Loucy (cell line): ENCODE measurements at regions not wholly inside any gene's neighbourhood (a gene's known extent, or its start where the extent isn't known, plus 50 kb on each side); places are given as distances from the start of the nearest gene placed in this dataset.
A peak's percentile ranks its signal among the peaks of the same experiment; 100 is the strongest.

Source experiments
- H2AFZ ChIP-seq: fragments of 200-600 bp; sonication (generic); 2 replicates; pipeline ENCODE4 v1.6.0; 2016; ENCODE audit warnings: antibody characterized with exemption, mild to moderate bottlenecking, low read length, moderate library complexity
- H3F3A ChIP-seq: fragments of 200-600 bp; 2 replicates; pipeline ENCODE4 v1.6.0; 2016; ENCODE audit warnings: antibody characterized with exemption, low read depth, mild to moderate bottlenecking
- H3K27me3 ChIP-seq: fragments of 200-600 bp; sonication (generic); 2 replicates; pipeline ENCODE4 v1.6.1; 2014; ENCODE audit warnings: low read length, mild to moderate bottlenecking; ENCODE audit not compliant: insufficient read depth, poor library complexity, severe bottlenecking
- H3K36me3 ChIP-seq: fragments of 200-600 bp; sonication (generic); 2 replicates; pipeline ENCODE4 v1.6.1; 2016; ENCODE audit warnings: low read length; ENCODE audit not compliant: insufficient read depth
- H3K4me1 ChIP-seq: fragments of 200-600 bp; sonication (generic); 2 replicates; pipeline ENCODE4 v1.5.1; 2014; ENCODE audit warnings: low read length, mild to moderate bottlenecking; ENCODE audit not compliant: insufficient read depth, poor library complexity, severe bottlenecking
- H3K4me2 ChIP-seq: fragments of 200-600 bp; sonication (generic); 2 replicates; pipeline ENCODE4 v1.6.0; 2014; ENCODE audit warnings: antibody characterized with exemption, low read length, low read depth, mild to moderate bottlenecking; ENCODE audit not compliant: poor library complexity, severe bottlenecking
- H3K4me3 ChIP-seq: fragments of 200-600 bp; sonication (generic); 2 replicates; pipeline ENCODE4 v1.5.1; 2014; ENCODE audit warnings: low read length, mild to moderate bottlenecking, mixed read lengths; ENCODE audit not compliant: poor library complexity, severe bottlenecking
- H3K79me2 ChIP-seq: fragments of 200-600 bp; sonication (generic); 2 replicates; pipeline ENCODE4 v1.6.1; 2014; ENCODE audit warnings: low read length; ENCODE audit not compliant: insufficient read depth
- H3K9ac ChIP-seq: fragments of 200-600 bp; sonication (generic); 2 replicates; pipeline ENCODE4 v1.6.0; 2014; ENCODE audit warnings: mild to moderate bottlenecking, low read depth, low read length, moderate library complexity; ENCODE audit not compliant: poor library complexity, severe bottlenecking
- H3K9me2 ChIP-seq: fragments of 200-600 bp; sonication (generic); replicated peaks from 2 replicates; pipeline ENCODE4 v1.6.1; 2016; ENCODE audit warnings: low read depth, low read length, mixed read lengths
- H3K9me3 ChIP-seq: fragments of 200-600 bp; sonication (generic); 2 replicates; pipeline ENCODE4 v1.6.1; 2014; ENCODE audit warnings: mild to moderate bottlenecking, antibody characterized with exemption, low read length, low read depth; ENCODE audit not compliant: insufficient read depth
- H4K20me1 ChIP-seq: fragments of 200-600 bp; sonication (generic); 2 replicates; pipeline ENCODE4 v1.6.0; 2014; ENCODE audit warnings: antibody characterized with exemption, low read length, mild to moderate bottlenecking; ENCODE audit not compliant: insufficient read depth, poor library complexity, severe bottlenecking
- EZH2phosphoT487 ChIP-seq: fragments of 200-600 bp; IDR thresholded peaks from 2 replicates; pipeline ENCODE4 v1.6.1; 2018; ENCODE audit warnings: antibody characterized with exemption, mild to moderate bottlenecking, moderate library complexity, borderline replicate concordance
- TF ChIP-seq, protein P1 (sequence below): fragments of 200-600 bp; sonication (generic); conservative IDR thresholded peaks from 2 replicates; pipeline ENCODE4 v1.5.1; 2014; ENCODE audit warnings: mild to moderate bottlenecking, antibody characterized with exemption, low read length

DNA sequence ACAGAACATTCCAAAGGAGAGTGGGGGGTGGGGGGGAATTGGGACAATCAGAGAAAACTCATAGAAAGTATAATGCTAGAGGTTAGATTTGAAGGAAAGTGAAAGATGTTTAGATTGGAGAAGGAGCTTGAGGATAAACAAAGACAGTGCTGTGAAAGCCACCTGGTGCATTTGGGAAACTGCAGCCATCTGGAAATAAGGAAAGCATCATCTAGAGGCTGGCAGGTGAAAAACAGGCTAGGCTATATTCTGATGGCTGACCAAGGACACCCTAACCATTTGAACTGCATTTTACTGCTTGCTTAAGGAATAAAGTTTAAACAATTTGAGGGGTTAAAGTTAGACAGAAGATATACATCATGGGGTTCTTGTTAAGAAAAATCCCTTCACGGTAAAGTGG is 296.4 kb downstream of the CETN3 start:
- Histone ChIP-seq H3K9me2 (no peaks in the 10 kb centered on the region), H3K9me3 (no peaks in the 10 kb centered on the region), H3K4me1 (no peaks in the 10 kb centered on the region), H3K79me2 (no peaks in the 10 kb centered on the region), H3K4me2 (no peak overlapping the region), H3K9ac (no peak overlapping the region), H2AFZ (no peak overlapping the region), H3K27me3 (no peaks in the 10 kb centered on the region), H3K4me3 (no peak overlapping the region), H4K20me1 (no peaks in the 10 kb centered on the region), H3F3A (no peaks in the 10 kb centered on the region), H3K36me3 (no peaks in the 10 kb centered on the region)
- TF ChIP-seq, protein P1, sequence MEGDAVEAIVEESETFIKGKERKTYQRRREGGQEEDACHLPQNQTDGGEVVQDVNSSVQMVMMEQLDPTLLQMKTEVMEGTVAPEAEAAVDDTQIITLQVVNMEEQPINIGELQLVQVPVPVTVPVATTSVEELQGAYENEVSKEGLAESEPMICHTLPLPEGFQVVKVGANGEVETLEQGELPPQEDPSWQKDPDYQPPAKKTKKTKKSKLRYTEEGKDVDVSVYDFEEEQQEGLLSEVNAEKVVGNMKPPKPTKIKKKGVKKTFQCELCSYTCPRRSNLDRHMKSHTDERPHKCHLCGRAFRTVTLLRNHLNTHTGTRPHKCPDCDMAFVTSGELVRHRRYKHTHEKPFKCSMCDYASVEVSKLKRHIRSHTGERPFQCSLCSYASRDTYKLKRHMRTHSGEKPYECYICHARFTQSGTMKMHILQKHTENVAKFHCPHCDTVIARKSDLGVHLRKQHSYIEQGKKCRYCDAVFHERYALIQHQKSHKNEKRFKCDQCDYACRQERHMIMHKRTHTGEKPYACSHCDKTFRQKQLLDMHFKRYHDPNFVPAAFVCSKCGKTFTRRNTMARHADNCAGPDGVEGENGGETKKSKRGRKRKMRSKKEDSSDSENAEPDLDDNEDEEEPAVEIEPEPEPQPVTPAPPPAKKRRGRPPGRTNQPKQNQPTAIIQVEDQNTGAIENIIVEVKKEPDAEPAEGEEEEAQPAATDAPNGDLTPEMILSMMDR, result no peak
- TF ChIP-seq EZH2phosphoT487, result no peak

DNA sequence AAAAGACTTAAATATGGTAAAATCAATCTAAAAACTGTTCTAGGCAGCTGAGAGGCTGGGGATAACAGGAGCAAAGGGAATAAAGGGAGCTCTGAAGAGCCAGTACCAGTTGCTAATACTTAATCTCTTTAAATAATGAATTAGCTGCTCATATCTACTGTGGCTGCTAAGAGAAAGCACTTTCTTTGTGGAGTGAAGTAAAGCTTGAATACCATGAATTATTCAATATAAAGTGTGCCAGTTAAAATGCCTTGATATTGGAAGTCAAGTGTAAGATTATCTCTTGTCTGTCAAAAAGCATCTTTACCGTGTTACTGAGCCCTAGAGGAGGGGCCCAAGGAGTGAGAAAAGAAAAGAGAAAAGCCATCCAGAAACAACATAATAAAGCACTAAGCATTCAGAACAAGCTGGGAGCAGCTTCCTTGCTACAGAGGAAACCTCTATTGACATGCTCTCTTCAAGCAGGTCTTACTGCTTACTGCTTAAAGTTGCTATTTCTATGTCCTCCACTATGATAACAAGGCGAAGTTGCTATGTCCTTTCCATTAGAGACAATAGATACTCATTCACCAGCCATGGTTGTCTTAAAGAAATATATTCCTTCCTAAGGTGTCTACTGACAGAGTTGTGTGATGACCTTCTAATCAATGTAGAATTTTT is 297.4 kb downstream of the CETN3 start:
- no peaks in the 10 kb centered on the region for H3K36me3 ChIP-seq
- H3K4me1 ChIP-seq, result no peaks in the 10 kb centered on the region
- H3F3A ChIP-seq, result no peaks in the 10 kb centered on the region
- H3K4me3 ChIP-seq, result no peak overlapping the region
- no peaks in the 10 kb centered on the region for H4K20me1 ChIP-seq
- H3K9ac ChIP-seq, result no peak overlapping the region
- no peaks in the 10 kb centered on the region for H3K27me3 ChIP-seq
- no peaks in the 10 kb centered on the region for H3K79me2 ChIP-seq
- H3K9me3 ChIP-seq, result no peaks in the 10 kb centered on the region
- peak overlapping the region; percentile 73 for H2AFZ ChIP-seq
- H3K9me2 ChIP-seq, result no peaks in the 10 kb centered on the region
- no peak overlapping the region for H3K4me2 ChIP-seq
- no peak for TF ChIP-seq EZH2phosphoT487
- TF ChIP-seq, protein P1, result no peak

DNA sequence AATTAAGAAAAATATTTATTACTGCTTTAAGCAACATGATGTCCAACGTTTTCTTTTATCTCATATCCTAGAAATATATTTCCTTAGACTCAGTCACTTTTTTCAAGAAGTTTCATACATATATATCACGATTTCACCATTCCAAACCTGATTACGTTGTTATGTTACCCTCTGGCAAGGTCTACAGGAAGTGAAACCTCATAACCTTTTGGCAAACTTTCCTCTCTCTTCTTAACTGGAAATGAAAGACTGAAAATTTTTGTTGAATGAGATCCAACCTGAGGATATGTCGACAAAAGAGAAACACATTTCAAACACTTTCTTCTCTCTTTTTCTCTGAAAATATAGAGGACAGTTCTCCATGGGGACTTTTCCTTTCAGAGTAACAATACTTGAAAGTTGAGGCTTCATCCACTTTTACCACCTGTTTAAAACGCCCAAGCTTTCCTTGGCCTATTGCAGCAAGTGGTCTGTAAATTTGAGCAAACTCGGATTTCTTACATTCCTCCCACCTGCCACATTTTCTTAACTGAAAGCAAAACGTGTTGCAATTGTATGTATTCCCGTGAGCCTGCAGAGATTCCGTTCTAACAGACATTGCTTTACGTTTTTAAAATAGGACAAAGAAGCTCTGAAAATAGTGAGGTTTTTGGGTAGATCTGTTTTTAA is 298.1 kb downstream of the CETN3 start:
- Histone ChIP-seq H3K27me3 (no peaks in the 10 kb centered on the region), H3K79me2 (no peaks in the 10 kb centered on the region), H3K9me3 (no peaks in the 10 kb centered on the region), H4K20me1 (no peaks in the 10 kb centered on the region), H3K9me2 (no peaks in the 10 kb centered on the region), H2AFZ (no peak overlapping the region; the same call in 1 of the 2 replicates), H3K4me3 (no peak overlapping the region), H3K4me1 (no peaks in the 10 kb centered on the region), H3K4me2 (no peak overlapping the region), H3K9ac (no peak overlapping the region), H3K36me3 (no peaks in the 10 kb centered on the region), H3F3A (no peaks in the 10 kb centered on the region)
- TF ChIP-seq, protein P1, result no peak
- TF ChIP-seq EZH2phosphoT487, result no peak
